Activated T-cell treated with anti-CD3 and anti-CD28 coated beads, Interleukin-2, amount 50 U/mL, for 72 hours (primary cell): ENCODE measurements at regions not wholly inside any gene's neighbourhood (a gene's known extent, or its start where the extent isn't known, plus 50 kb on each side); places are given as distances from the start of the nearest gene placed in this dataset.

Source experiments
- ATAC-seq, 2 donors: fragments of 150-1000 bp; cut with Tn5 transposase; replicated peaks in 1 of 2; 2 replicates each; pipeline ENCODE4 v1.10.0; 2021; ENCODE audit warnings: moderate library complexity in 2 of 2, mild to moderate bottlenecking in 1 of 2
- DNase-seq, 2 donors: peaks; one replicate each; pipeline ENCODE4 v3.0.0; 2021 to 2022; ENCODE audit warnings: mixed read lengths in 1 of 2
- H3K27ac Mint-ChIP-seq: one replicate; pipeline ENCODE4 v1.8.0; 2022; ENCODE audit warnings: mild to moderate bottlenecking, moderate library complexity, mixed read lengths
- H3K27me3 Mint-ChIP-seq: one replicate; pipeline ENCODE4 v1.8.0; 2022; ENCODE audit warnings: low read depth, mixed read lengths
- H3K36me3 Mint-ChIP-seq, 2 donors: one replicate each; pipeline ENCODE4 v1.8.0; 2022; ENCODE audit warnings: mixed read lengths in 2 of 2, mild to moderate bottlenecking in 1 of 2; ENCODE audit not compliant: insufficient read depth in 2 of 2
- H3K4me1 Mint-ChIP-seq: one replicate; pipeline ENCODE4 v1.8.0; 2022; ENCODE audit warnings: low read depth, mixed read lengths
- H3K4me3 Mint-ChIP-seq, 2 donors: one replicate each; pipeline ENCODE4 v1.8.0; 2022; ENCODE audit warnings: mild to moderate bottlenecking in 2 of 2, mixed read lengths in 2 of 2, moderate library complexity in 2 of 2
- H3K9me3 Mint-ChIP-seq, 2 donors: one replicate each; pipeline ENCODE4 v1.8.0; 2022; ENCODE audit warnings: mixed read lengths in 2 of 2

DNA sequence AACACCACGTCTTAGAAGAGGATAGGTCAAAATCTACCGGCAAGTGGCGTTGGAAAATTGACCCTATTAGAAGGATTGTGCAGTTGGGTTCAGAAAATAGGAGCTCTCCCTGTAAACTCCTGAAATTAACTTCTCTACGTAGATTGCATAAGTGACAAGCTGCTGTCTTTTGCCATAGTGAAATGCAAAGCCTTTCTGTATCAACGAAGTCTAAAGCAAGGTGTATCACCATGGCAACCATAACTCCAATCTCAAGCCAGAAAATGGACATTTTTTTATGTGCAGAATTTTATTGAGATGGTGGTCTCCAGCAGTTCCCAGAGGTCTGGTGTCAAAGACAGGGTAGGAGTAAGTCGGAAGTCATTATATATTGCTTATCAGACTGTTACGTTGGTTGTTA is 367.7 kb upstream of the NOVA1 start:
- ATAC-seq (no peak), DNase-seq (no peak)
- H3K4me3 Mint-ChIP-seq = no peak overlapping the region
- H3K27ac Mint-ChIP-seq = no peak overlapping the region
- H3K4me1 Mint-ChIP-seq = no peaks in the 10 kb centered on the region
- peaks cover 8 to 9% of the 10 kb centered on the region in 2 donors for H3K9me3 Mint-ChIP-seq
- peaks cover 2 to 5% of the 10 kb centered on the region in 2 donors for H3K36me3 Mint-ChIP-seq
- no peaks in the 10 kb centered on the region for H3K27me3 Mint-ChIP-seq

GRCh38 chr14:26966908-26967307 is 369.1 kb upstream of the NOVA1 start:
- peaks cover 11 to 14% of the 10 kb centered on the region in 2 donors for H3K9me3 Mint-ChIP-seq
- H3K27me3 Mint-ChIP-seq = no peaks in the 10 kb centered on the region
- H3K27ac Mint-ChIP-seq = no peak overlapping the region
- DNase-seq (no peak), ATAC-seq (no peak)
- peaks cover 2 to 7% of the 10 kb centered on the region in 2 donors for H3K36me3 Mint-ChIP-seq
- no peaks in the 10 kb centered on the region for H3K4me1 Mint-ChIP-seq
- no peak overlapping the region for H3K4me3 Mint-ChIP-seq

DNA sequence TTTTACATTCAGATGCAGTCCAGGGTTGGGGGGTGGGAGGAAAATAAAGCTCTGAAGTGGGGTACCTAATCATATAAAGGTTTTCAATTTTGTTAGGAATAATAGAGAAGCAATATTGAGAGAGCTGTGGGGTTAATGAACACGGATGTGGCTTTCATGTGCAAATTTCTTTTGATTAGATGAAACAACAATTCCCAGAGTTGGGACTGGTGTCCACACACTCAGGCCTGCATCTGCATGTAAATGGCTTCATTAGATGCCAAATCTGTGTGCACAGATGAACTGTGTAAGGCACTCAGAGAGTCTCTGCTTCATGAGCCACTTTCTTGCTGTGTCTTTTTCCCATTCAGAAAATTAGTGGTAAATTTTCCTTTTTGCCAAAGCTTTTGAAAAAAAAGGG is 377.1 kb upstream of the NOVA1 start:
- Mint-ChIP-seq H3K4me3 (no peak overlapping the region), H3K4me1 (no peaks in the 10 kb centered on the region), H3K9me3 (peaks cover 7 to 12% of the 10 kb centered on the region in 2 donors), H3K36me3 (peaks cover 0 to 3% of the 10 kb centered on the region in 2 donors), H3K27ac (no peak overlapping the region), H3K27me3 (no peaks in the 10 kb centered on the region)
- no peak for DNase-seq
- no peak for ATAC-seq

DNA sequence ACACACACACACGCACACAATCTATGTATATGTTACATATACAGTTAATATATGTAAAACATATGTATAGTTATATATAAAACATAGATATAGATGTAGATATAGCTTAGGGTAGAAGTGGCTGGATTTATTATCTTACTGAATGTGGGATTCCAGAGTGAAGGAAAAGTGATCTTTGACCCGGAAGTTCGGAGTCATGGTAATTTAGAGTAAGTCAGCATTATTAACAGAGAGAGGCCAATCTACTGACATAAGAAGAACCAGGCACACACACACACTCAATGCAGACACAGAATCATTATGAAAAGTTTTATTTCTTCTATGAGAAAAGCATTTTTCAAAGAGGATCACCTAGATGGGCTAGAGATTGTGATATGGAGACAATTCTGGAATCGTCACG is 384.2 kb upstream of the NOVA1 start:
- Mint-ChIP-seq H3K9me3 (peaks cover 6 to 9% of the 10 kb centered on the region in 2 donors), H3K4me3 (no peak overlapping the region), H3K36me3 (no peaks in the 10 kb centered on the region), H3K4me1 (no peaks in the 10 kb centered on the region), H3K27me3 (no peaks in the 10 kb centered on the region), H3K27ac (no peak overlapping the region)
- DNase-seq = no peak
- ATAC-seq = no peak

DNA sequence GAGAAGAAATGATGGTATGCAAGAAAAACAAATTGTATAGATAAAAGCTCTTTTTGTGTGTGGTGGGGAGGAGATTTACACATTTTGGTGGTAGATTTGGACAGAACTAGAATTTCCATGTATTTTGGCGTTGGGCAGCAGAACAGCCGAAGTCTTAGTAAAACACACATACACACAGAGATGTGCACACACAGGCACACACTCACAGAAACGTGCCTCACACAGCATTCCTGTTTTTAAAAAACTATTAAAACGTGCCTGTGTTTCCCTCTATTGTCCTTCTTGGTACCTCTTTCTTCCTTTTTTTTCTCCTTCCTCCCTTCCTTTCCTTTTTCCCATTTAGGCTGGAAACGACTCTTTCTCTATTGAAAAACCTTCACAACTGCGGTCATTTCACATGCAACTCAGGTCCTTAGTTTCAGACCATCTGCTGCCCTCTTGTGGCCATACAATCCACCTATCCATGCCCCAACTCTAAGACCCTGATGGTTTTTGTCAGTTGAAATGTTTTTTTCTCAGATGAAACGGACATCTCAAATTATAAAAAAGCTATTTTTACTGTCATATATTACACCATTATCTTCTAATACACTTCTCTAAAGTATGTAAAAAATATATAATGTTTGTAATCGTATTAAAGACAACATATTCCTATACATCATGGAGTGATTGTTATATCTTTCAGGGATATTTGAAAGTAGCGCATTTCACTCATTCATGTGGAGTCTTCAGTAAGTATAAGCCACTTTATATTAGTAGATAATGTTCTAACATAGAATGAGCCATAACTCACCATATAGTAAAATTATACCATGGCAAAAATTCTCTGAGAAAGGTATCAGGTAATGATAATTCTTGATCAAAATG is 386.7 kb upstream of the NOVA1 start:
- Mint-ChIP-seq H3K9me3 (peaks cover 12 to 16% of the 10 kb centered on the region in 2 donors), H3K36me3 (no peaks in the 10 kb centered on the region), H3K4me1 (no peaks in the 10 kb centered on the region), H3K27ac (no peak overlapping the region), H3K4me3 (no peak overlapping the region), H3K27me3 (no peaks in the 10 kb centered on the region)
- DNase-seq (peak; percentile 7 to 12), ATAC-seq (no peak)

DNA sequence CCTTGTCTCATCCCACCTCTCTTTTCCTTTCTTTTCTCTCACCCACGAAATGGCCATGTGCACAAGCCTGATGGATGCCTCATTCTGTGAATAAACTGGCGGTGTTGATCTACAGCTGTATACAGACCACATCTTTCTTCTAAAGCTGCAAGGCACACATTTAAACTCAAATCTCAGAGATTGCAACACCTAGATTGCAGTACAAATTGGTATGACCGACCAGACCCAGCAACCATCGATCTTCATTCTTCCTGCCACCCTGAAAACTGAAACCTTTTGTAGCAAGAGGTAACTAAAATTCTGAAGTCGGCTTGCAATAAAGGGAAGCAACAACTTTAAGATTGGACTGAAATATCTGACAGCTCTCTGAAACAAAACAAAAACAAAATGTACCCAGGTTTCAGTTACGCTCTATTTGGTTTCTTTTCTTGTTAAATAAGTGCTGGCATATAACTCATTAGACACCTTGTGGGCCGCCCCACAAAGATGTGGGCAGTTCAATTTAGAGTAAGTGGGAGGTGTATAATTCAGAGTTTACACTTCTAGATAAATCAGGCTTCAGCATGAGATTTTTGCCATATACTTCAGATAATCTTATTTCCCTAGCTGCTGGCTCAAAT is 390.0 kb upstream of the NOVA1 start:
- Mint-ChIP-seq H3K36me3 (peaks cover 0 to 2% of the 10 kb centered on the region in 2 donors), H3K27ac (no peak overlapping the region), H3K4me3 (no peak overlapping the region), H3K4me1 (no peaks in the 10 kb centered on the region), H3K9me3 (peaks cover 10 to 11% of the 10 kb centered on the region in 2 donors), H3K27me3 (no peaks in the 10 kb centered on the region)
- DNase-seq (no peak), ATAC-seq (no peak)

DNA sequence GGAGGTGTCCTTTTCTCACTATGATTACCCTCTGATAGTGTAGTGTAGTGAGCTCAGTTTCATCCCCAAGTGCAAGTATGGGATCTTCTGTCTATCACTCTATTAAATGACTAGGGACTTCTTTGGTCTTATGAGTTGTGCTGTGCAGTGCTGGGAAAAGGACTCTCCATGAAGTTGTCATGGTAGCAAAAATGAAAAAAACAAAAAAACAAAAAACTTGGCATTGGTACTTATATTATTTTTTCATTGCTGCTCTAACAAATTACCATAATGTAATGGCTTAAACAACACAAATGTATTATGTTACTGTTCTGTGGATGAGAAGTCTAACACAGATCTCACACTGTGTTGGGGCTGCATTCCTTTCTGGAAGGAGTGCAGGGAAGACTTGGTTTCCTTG is 393.1 kb upstream of the NOVA1 start:
- H3K36me3 Mint-ChIP-seq = peaks cover 0 to 2% of the 10 kb centered on the region in 2 donors
- ATAC-seq (no peak), DNase-seq (no peak)
- no peaks in the 10 kb centered on the region for H3K4me1 Mint-ChIP-seq
- no peak overlapping the region for H3K4me3 Mint-ChIP-seq
- H3K27me3 Mint-ChIP-seq = no peaks in the 10 kb centered on the region
- H3K9me3 Mint-ChIP-seq = peaks cover 8 to 10% of the 10 kb centered on the region in 2 donors
- H3K27ac Mint-ChIP-seq = no peak overlapping the region

GRCh38 chr14:26992403-26993115 is 394.7 kb upstream of the NOVA1 start:
- H3K27me3 Mint-ChIP-seq = no peaks in the 10 kb centered on the region
- H3K27ac Mint-ChIP-seq = no peak overlapping the region
- H3K36me3 Mint-ChIP-seq = peaks cover 0 to 2% of the 10 kb centered on the region in 2 donors
- H3K4me3 Mint-ChIP-seq = no peak overlapping the region
- H3K4me1 Mint-ChIP-seq = no peaks in the 10 kb centered on the region
- DNase-seq (no peak), ATAC-seq (no peak)
- H3K9me3 Mint-ChIP-seq = peaks cover 12 to 13% of the 10 kb centered on the region in 2 donors

DNA sequence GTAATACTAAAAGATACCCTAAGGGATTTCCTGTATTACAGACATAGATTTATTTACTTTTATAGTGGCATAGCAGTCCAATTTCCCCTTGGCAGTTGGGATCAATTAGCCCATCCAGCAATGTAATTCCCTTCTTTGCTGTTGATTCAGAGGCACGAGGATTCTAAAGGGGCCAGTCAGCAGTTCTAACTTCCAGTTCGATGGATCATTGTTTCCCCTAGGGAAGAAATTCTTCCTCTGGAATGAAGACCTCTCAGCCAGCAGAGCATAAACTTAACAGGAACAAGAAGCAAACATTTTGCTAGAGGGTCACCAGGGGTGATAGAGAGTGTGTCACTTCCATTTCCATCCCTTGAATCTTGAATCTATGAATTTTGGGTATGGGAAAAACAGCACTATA is 395.7 kb upstream of the NOVA1 start:
- Mint-ChIP-seq H3K27ac (no peak overlapping the region), H3K27me3 (no peaks in the 10 kb centered on the region)

DNA sequence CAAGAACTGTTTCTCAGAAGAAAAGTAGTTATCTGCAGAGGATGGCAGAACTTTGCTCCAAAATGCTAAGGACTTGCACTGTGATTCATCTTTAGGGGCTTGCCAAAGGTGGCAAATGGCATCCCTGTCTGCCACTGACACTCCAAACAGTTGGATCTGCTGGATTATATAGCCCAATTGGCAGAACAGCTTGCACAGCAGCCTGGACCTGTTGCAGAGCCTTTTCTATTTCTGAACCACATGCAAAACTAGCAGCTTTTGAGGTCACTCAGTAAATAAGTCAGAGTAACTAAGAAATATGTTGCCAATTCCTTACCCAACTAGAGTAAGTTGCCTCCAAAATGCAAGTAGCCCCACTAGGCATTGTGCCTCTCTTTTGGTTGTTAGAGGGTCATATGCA is 397.5 kb upstream of the NOVA1 start:
- no peak for DNase-seq
- Mint-ChIP-seq H3K36me3 (peaks cover 0 to 2% of the 10 kb centered on the region in 2 donors), H3K9me3 (peaks cover 5 to 8% of the 10 kb centered on the region in 2 donors), H3K27ac (no peak overlapping the region), H3K27me3 (no peaks in the 10 kb centered on the region), H3K4me3 (no peak overlapping the region), H3K4me1 (no peaks in the 10 kb centered on the region)
- no peak for ATAC-seq

More for the DNA sequence above, 395.7 kb upstream of the NOVA1 start:
- peaks cover 0 to 2% of the 10 kb centered on the region in 2 donors for H3K36me3 Mint-ChIP-seq
- ATAC-seq = no peak
- no peak overlapping the region for H3K4me3 Mint-ChIP-seq
- H3K4me1 Mint-ChIP-seq = no peaks in the 10 kb centered on the region
- no peak for DNase-seq
- H3K9me3 Mint-ChIP-seq = peaks cover 7 to 14% of the 10 kb centered on the region in 2 donors

DNA sequence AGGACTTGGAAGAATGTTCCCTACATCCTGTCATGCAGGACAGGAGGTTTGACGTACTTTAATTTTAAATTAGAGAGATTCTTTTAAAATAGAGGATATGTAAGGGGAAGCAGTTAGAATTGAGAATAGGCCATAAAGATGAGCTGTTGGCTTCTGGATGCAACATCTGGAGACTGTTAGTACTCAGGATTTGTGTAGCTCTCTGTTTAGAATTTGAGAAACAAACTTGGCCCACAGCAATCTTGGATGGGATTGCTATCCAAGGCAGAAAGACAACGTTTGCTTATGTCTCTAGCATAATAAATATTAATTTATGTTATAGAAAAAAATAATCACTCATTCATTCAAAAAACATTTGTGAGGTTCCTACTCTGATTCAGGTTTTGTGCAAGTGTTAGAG is 398.4 kb upstream of the NOVA1 start:
- DNase-seq (no peak), ATAC-seq (no peak)
- no peaks in the 10 kb centered on the region for H3K36me3 Mint-ChIP-seq
- peaks cover 4 to 8% of the 10 kb centered on the region in 2 donors for H3K9me3 Mint-ChIP-seq
- no peak overlapping the region for H3K27ac Mint-ChIP-seq
- no peaks in the 10 kb centered on the region for H3K27me3 Mint-ChIP-seq
- H3K4me3 Mint-ChIP-seq = no peak overlapping the region
- no peaks in the 10 kb centered on the region for H3K4me1 Mint-ChIP-seq

- DNase-seq (no peak), ATAC-seq (no peak)
- Mint-ChIP-seq H3K27ac (no peak overlapping the region), H3K4me1 (no peaks in the 10 kb centered on the region), H3K4me3 (no peak overlapping the region), H3K9me3 (peaks cover 4 to 11% of the 10 kb centered on the region in 2 donors), H3K27me3 (no peaks in the 10 kb centered on the region), H3K36me3 (no peaks in the 10 kb centered on the region)
Measured at GRCh38 chr14:27002179-27002578, 404.3 kb upstream of the NOVA1 start.

GRCh38 chr14:27006570-27006969 is 408.7 kb upstream of the NOVA1 start:
- no peak for ATAC-seq
- peaks cover 11 to 15% of the 10 kb centered on the region in 2 donors for H3K9me3 Mint-ChIP-seq
- DNase-seq = no peak
- no peak overlapping the region for H3K27ac Mint-ChIP-seq
- no peaks in the 10 kb centered on the region for H3K27me3 Mint-ChIP-seq
- peaks cover 3 to 6% of the 10 kb centered on the region in 2 donors for H3K36me3 Mint-ChIP-seq
- H3K4me1 Mint-ChIP-seq = no peaks in the 10 kb centered on the region
- no peak overlapping the region for H3K4me3 Mint-ChIP-seq
